ENCODE measurements at regions not wholly inside any gene's neighbourhood (a gene's known extent, or its start where the extent isn't known, plus 50 kb on each side); places are given as distances from the start of the nearest gene placed in this dataset.

GRCh38 chr4:178205826-178206225 lies 763.6 kb upstream of the AGA start:
- no peak for TF ChIP-seq EP300 (IDR thresholded peaks at IDR 0.05; ENCODE audit: borderline replicate concordance in 1 of 2, control insufficient read depth in 1 of 2, low read depth in 2 of 2, low read length in 2 of 2)
- no peak for TF ChIP-seq PBX3 (IDR thresholded peaks at IDR 0.05; ENCODE audit: insufficient replicate concordance, low read depth, low read length)
- TF ChIP-seq ESRRA (IDR thresholded peaks at IDR 0.05; ENCODE audit: low read length), result no peak
- no peak for TF ChIP-seq RFX5 (IDR thresholded peaks at IDR 0.05; ENCODE audit: low read depth, low read length)
- TF ChIP-seq CTCF (IDR thresholded peaks at IDR 0.05 in 2 of 3, conservative IDR thresholded peaks at IDR 0.05 in 1 of 3; ENCODE audit: control insufficient read depth in 2 of 3, extremely low read depth in 1 of 3, insufficient read depth in 1 of 3, low read depth in 3 of 3, low read length in 3 of 3), result no peak
- TF ChIP-seq ATF7 (IDR thresholded peaks at IDR 0.05; ENCODE audit: low read depth), result no peak
- no peak for TF ChIP-seq SUZ12 (IDR thresholded peaks at IDR 0.05; ENCODE audit: unreplicated experiment)

Measured in GM12878 (cell line).